Smooth muscle cell (in vitro differentiated cells): ENCODE measurements at regions not wholly inside any gene's neighbourhood (a gene's known extent, or its start where the extent isn't known, plus 50 kb on each side); places are given as distances from the start of the nearest gene placed in this dataset.

Experiments used
- DNase-seq: peaks from one replicate; lab custom pipeline; 2025; ENCODE audit not compliant: unreplicated experiment; lab: John Stamatoyannopoulos, UW
- H2AFZ ChIP-seq: fragments of 200-600 bp; sonication (generic); 2 replicates; pipeline ENCODE4 v1.6.0; 2016; ENCODE audit warnings: antibody characterized with exemption, low read depth, mild to moderate bottlenecking
- H3F3A ChIP-seq: fragments of 200-600 bp; sonication (generic); 2 replicates; pipeline ENCODE4 v1.6.0; 2017; ENCODE audit warnings: antibody characterized with exemption, low read depth
- H3K27ac ChIP-seq: fragments of 200-600 bp; sonication (generic); 2 replicates; pipeline ENCODE4 v1.5.1; 2016; ENCODE audit warnings: low read depth, mild to moderate bottlenecking
- H3K27me3 ChIP-seq: fragments of 200-600 bp; sonication (generic); 2 replicates; pipeline ENCODE4 v1.6.1; 2016; ENCODE audit warnings: low read depth, mild to moderate bottlenecking
- H3K36me3 ChIP-seq: fragments of 200-600 bp; sonication (generic); 2 replicates; pipeline ENCODE4 v1.5.1; 2016; ENCODE audit warnings: low read depth
- H3K4me1 ChIP-seq: fragments of 200-600 bp; sonication (generic); 2 replicates; pipeline ENCODE4 v1.5.1; 2016; ENCODE audit warnings: low read depth
- H3K4me2 ChIP-seq: fragments of 200-600 bp; sonication (generic); 2 replicates; pipeline ENCODE4 v1.6.0; 2016; ENCODE audit warnings: mild to moderate bottlenecking
- H3K4me3 ChIP-seq: fragments of 200-600 bp; sonication (generic); 2 replicates; pipeline ENCODE4 v1.5.1; 2016; ENCODE audit warnings: mild to moderate bottlenecking
- H3K79me2 ChIP-seq: fragments of 200-600 bp; sonication (generic); 2 replicates; pipeline ENCODE4 v1.6.0; 2016; ENCODE audit warnings: low read depth, mild to moderate bottlenecking
- H3K9ac ChIP-seq: fragments of 200-600 bp; sonication (generic); 2 replicates; pipeline ENCODE4 v1.6.0; 2016; ENCODE audit warnings: low read depth
- H3K9me3 ChIP-seq: fragments of 200-600 bp; sonication (generic); replicated peaks from 2 replicates; pipeline ENCODE4 v1.5.1; 2016; ENCODE audit warnings: low read depth
- H4K20me1 ChIP-seq: fragments of 200-600 bp; sonication (generic); 2 replicates; pipeline ENCODE4 v1.6.0; 2016; ENCODE audit warnings: low read depth
- CTCF ChIP-seq: fragments of 200-600 bp; sonication (generic); IDR thresholded peaks from 2 replicates; pipeline ENCODE4 v1.5.1; 2017; ENCODE audit warnings: borderline replicate concordance, mild to moderate bottlenecking, antibody characterized with exemption; ENCODE audit not compliant: insufficient read depth, poor library complexity, severe bottlenecking
- WGBS: methylation state at CpG from one replicate; pipeline ENCODE4 v1.1.7; 2016; ENCODE audit warnings: low lambda C conversion rate; 5-methylcytosine and 5-hydroxymethylcytosine counted together

- H3K36me3 ChIP-seq: no peaks in the 10 kb centered on the region
Measured at GRCh38 chr1:192914696-192915095, 105.9 kb downstream of the RGS2 start.

DNA sequence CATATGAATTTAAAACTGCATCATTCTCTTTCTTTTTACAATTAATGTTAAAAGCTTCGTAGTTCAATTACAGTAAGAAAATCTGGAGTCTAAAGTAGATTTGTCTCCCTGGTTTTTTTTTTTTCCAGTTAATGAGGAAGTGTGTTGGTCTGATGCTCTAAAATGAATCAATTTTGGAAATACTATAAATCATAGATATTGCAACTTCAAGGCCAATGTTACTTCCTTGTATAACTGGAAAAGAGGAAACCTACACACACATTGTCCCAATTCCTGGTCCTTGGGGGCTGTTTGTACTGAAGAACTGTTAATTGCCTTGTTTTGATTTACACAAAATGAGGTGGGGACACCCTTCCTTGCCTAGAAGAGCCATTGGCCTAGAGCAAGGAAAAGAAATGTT is 107.2 kb downstream of the RGS2 start:
- Histone ChIP-seq H3K36me3 (no peaks in the 10 kb centered on the region), H3K4me1 (no peaks in the 10 kb centered on the region), H3K27ac (no peak overlapping the region), H3K4me3 (no peak overlapping the region), H3K27me3 (no peaks in the 10 kb centered on the region), H3K9ac (no peak overlapping the region), H4K20me1 (no peaks in the 10 kb centered on the region), H3F3A (no peaks in the 10 kb centered on the region), H2AFZ (no peak overlapping the region), H3K4me2 (no peak overlapping the region), H3K79me2 (no peaks in the 10 kb centered on the region), H3K9me3 (no peaks in the 10 kb centered on the region)
- TF ChIP-seq CTCF: no peak
- 93% methylated on average over 1 of the region's 1 CpG for WGBS
- no peak for DNase-seq

More at GRCh38 chr1:192914696-192915095, 105.9 kb downstream of the RGS2 start:
- 100% methylated on average over 2 of the region's 2 CpGs for WGBS
- Histone ChIP-seq H2AFZ (no peak overlapping the region), H3K27me3 (no peaks in the 10 kb centered on the region), H4K20me1 (no peaks in the 10 kb centered on the region), H3K4me3 (no peak overlapping the region), H3K9ac (no peak overlapping the region), H3K9me3 (no peaks in the 10 kb centered on the region), H3K4me2 (no peak overlapping the region), H3F3A (no peaks in the 10 kb centered on the region), H3K79me2 (no peaks in the 10 kb centered on the region), H3K27ac (no peak overlapping the region), H3K4me1 (no peaks in the 10 kb centered on the region)
- no peak for DNase-seq
- no peak for TF ChIP-seq CTCF

DNA sequence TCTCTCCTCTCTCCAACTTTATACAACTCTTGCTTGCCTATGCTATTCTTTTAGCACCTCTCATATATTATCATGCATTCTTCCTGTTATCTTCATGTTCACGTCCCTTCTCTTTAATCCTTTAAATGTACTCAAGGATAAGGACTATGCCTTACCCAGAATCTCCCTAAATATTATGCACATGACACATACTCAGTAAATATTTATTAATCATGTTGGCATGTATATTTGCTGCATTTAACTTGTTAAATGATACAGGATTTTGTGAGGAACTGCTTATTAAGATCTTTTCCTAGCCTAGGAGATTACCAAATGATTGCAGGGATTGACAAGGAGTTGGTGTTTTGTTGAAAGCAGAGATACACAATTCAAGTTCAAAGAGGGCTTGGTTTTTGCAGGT is 109.4 kb downstream of the RGS2 start:
- no peaks in the 10 kb centered on the region for H3F3A ChIP-seq
- H3K36me3 ChIP-seq: no peaks in the 10 kb centered on the region
- no peak overlapping the region for H3K4me3 ChIP-seq
- H3K9me3 ChIP-seq: no peaks in the 10 kb centered on the region
- H3K79me2 ChIP-seq: no peaks in the 10 kb centered on the region
- no peak for TF ChIP-seq CTCF
- H3K9ac ChIP-seq: no peak overlapping the region
- H2AFZ ChIP-seq: no peak overlapping the region
- H3K4me2 ChIP-seq: no peak overlapping the region
- no peaks in the 10 kb centered on the region for H3K27me3 ChIP-seq
- H3K4me1 ChIP-seq: no peaks in the 10 kb centered on the region
- H4K20me1 ChIP-seq: no peaks in the 10 kb centered on the region
- no peak for DNase-seq
- no peak overlapping the region for H3K27ac ChIP-seq
- WGBS: 67% methylated on average over 1 of the region's 1 CpG

DNA sequence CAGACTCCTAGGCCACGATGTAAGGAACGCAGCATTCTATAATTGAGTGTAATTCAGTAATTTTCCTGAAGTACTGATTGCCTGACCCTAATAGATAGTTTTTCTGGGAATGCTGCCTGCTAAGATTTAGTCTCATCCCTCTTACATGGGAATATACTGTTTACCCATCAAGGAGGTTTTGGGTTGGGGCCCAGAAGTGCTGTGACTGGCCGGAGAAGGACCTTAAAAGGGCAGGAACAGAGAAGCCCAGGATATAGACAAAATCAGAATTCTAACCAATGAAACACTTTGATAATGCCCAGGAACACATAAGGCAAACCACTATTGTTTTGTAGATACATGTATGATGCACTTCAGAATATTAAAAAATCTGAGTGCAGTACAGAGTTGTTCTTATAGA is 111.6 kb downstream of the RGS2 start:
- Histone ChIP-seq H2AFZ (no peak overlapping the region), H3K27me3 (no peaks in the 10 kb centered on the region), H3K4me1 (no peaks in the 10 kb centered on the region), H4K20me1 (no peaks in the 10 kb centered on the region), H3K9ac (no peak overlapping the region), H3K79me2 (no peaks in the 10 kb centered on the region), H3K4me3 (no peak overlapping the region), H3K27ac (no peak overlapping the region), H3K4me2 (no peak overlapping the region), H3K36me3 (no peaks in the 10 kb centered on the region), H3F3A (no peaks in the 10 kb centered on the region), H3K9me3 (no peaks in the 10 kb centered on the region)
- no peak for TF ChIP-seq CTCF
- no peak for DNase-seq
- whole genome bisulfite sequencing: 98% methylated on average over 3 of the region's 3 CpGs
